HG02798 (cell line): ENCODE measurements at regions not wholly inside any gene's neighbourhood (a gene's known extent, or its start where the extent isn't known, plus 50 kb on each side); places are given as distances from the start of the nearest gene placed in this dataset.

Experiments
- ATAC-seq: cut with Tn5 transposase; IDR thresholded peaks from one replicate; pipeline ENCODE4 v1.9.1; 2021; ENCODE audit warnings: mild to moderate bottlenecking; ENCODE audit not compliant: unreplicated experiment, poor library complexity

DNA sequence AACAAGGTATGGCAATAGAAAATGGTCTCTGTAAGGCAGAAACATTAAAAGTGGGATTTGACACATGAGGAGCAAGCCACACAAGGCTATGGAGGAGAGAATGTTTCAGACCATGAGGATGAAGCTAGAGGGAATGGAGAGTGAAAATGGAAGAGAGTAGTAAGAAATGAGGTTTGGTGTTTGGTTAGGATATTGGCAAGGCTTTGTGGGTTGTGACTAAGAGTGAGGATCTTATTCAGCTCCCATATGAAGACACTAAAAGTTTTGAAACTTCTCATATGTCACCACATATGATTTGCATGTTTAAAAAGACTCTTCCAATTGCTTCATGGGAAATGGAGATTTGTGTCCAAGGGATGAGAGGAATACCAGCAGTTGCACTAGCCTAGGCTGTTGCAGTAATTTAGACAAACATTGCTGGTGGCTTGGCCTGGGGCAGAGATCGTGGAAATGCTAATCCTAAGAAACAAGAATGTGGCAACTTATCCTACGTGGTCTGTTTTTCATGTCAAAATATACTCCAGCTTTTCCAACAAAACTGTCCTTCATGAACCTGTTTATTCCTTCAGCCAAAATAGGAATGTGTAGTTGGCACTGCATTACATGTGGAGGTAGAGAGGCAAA, 749.0 kb downstream of the PDCD6IP start:
- ATAC-seq = no peak

DNA sequence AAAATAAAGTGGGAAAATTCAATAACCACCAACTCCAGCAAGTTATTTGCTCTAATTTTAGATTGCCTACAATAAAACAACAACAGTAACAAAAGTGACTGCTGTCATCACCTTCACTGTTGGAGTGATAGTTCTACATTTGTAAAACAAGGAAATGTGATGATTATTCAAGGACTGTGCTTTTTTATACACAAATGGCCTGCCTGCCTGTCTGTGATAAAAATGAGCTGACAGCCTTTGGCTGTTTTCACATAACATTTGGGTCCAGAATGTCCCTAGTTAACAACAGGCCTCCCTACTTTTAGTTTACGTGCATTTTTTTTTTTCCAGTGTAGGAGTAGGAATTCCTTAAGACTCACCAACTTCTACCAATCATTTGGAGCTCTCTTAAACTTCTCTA, 768.8 kb downstream of the PDCD6IP start:
- no peak for ATAC-seq

DNA sequence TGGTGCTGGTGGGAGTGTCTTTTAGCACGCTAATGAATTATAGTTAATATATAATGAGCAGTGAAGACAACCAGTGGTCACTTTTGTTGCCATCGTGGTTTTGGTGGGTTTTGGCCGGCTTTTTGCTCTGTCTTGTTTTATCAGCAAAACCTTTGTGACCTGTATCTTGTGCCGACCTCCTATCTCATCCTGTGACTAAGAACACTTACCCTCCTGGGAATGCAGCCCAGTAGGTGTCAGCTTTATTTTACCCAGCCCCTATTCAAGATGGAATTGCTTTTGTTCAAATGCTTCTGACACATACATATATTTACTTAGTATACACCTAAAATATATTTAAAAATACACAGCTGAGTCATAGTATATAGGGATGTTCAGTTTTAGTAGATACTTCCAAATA, 770.3 kb downstream of the PDCD6IP start:
- no peak for ATAC-seq

DNA sequence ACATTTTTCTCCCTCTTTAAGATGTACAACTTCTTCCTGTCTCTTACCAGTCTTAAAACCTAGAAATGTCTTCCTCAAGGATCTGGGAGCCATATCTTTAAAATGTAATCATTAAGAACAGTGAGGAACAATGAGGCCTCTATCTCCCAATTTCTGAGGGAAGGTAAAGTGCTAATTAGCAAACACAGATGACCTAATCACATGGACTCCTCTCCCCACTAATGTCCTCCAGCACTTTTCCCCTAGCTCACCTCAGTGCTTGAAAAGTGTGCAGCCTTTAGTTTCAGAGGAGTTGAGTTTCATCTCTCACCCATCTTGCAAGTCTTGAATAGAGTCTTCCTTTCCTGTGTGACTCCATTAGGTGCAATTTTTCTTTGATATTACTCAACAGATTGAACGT, 771.0 kb downstream of the PDCD6IP start:
- no peak for ATAC-seq

DNA sequence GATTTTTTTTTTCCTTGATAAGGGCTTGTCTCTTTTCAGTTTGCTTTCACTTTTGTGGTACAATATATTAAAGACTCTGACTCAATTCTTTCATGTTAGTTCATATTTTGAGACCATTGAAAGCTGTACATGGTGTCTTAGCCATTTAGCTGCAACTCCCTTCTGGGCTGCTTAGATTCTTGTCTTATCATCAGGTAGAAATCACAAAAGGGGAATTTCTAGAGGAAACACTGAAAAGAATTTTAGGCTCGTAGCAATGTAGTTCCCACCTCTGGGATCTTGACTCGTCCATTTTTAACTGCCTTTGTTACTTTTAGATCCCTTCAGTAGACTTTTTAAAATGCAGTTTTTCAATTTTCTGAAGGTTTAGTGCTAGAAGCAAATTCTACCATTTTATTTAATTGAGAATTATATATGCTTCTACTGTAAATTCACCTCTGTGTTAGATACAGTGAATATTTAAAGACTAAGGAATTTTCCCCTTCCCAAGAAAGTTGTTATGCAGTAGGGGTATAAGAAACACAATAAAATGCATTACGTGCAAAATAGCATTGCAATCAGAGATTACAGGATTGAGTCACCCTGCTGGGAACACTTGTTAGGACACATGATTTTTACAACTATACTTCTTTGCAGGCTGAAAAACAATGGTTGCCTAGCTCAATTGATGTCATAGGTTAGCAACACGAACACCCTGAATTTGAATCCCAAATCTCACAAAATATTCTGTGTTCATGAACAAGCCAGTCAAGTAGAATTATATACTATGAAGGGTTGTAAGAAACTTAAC, 772.7 kb downstream of the PDCD6IP start:
- ATAC-seq = no peak

DNA sequence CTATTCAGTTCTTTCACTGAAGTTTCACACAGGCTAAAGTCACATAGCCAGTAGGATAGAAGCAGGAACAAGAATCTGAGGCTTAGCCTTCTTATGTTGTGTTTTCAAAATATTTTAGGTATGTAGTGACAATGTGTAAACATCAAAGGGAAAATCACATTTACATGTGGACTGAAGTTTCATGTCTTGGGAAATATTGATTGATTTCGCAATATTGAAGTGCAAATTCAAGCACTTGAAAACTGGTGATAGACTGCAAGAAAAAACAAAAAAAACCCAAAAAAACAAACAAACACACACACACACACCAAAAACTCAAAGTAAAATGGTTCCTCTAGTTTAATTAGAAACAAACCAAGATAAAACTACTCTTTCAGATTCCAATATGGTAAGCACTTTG, 773.3 kb downstream of the PDCD6IP start:
- ATAC-seq = no peak

DNA sequence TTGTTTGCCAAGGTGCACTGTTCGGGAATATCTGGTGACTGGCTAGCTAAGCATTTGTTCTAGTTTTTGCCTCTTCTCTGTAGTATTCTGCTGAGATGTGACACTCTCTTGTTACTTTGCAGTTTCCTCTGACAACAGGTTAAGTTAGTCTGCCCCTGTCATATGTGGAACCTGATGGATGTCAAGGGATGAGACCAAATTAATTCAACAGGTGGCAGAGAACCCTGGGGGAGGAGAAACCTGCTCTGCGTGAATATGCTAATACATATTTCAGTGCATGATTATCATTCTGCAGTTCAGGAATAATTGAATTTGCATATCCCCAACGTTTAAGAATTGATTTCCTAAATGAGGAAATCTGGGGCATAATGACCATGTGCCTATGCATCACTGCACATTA, 777.3 kb downstream of the PDCD6IP start:
- ATAC-seq = no peak

DNA sequence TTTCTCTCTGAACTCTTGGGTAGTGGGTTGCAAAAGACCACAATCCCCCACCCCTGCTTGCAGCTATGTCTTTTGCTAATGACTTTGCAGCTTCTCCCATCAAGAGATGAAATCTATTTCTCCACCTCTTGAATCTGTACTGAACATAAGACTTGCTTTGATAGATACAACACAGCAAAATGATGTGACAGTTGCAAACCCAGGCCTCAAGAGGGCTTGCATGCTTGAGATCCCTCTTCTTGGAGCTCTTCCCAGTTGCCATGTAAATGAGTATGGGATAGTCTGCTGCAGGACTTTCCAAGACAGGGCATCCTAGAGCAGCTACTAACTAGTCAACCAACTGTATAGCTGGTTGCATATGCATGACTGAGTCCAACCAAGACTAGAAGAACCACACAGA, 783.6 kb downstream of the PDCD6IP start:
- ATAC-seq = no peak

DNA sequence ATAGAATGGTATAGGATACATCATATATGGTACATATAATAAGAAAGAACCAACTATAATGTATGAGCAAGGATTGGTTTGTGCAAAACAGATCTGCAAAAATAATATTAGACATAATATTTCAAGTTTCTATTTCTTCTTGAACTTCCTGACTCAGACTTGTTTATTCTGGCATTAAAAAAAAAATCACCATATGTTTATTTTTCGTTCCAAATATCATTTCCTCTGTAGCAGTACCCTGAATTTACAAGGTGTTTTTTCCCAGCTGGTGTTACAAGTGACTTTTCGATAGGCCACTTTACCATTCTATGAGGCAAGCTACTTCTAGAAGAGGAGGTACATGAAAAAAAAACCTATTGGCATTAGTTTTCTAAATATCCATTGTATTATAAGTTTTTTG, 785.0 kb downstream of the PDCD6IP start:
- ATAC-seq = no peak

DNA sequence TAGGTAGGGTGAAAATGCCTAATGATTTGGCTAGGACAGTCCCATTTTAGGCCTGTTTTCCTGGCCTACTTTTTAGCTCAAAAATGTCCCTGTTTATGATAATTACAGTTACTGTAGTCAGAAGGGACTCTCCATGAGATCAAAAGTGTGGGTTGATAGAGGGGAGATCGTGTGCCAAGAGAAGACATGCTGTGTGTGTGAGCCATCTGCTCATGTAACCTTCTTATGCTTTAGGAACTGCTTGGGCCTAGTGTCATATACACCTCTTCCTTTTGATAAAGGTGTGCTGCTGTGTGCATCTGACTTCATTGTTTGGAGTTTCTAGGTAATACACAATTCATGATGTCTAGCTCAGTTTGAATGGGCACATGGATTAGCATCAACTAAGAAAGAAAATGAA, 786.5 kb downstream of the PDCD6IP start:
- no peak for ATAC-seq

DNA sequence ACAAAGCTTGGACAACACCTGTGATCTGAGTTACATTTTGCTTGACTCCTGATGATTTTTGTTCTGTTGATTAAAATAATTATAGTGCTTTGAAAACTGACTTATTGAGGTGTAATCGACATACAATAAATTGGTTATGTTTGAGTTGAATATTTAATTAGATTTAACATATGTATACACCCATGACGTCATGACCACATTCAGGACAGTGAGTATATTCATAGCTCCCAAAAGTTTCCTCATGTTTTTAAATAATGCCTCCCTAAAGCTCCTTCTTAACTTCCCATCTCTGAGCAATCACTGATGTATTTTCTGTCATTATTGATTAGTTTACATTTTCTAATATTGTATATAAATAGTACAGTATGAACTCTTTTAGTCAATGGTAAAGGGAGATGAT, 801.2 kb downstream of the PDCD6IP start:
- ATAC-seq = no peak

DNA sequence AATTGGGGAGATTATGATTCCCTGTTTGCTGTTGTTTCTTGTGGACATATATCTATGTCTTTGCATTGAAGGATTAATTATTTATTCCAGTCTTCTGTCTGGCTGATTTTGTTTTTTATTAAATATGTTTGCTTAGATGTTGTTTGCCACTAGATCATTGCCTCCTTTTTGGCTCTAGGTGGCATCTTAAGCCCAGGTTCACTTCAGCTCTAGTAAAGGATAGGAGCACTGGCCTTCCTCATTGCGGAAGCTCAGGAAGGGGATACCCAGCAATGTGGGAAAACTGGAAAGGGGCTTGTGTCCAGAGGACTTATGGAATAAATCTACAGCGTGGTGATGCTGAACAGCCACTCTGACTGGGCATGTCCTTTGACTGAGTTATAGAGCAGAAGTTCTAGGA, 821.6 kb downstream of the PDCD6IP start:
- ATAC-seq = no peak

DNA sequence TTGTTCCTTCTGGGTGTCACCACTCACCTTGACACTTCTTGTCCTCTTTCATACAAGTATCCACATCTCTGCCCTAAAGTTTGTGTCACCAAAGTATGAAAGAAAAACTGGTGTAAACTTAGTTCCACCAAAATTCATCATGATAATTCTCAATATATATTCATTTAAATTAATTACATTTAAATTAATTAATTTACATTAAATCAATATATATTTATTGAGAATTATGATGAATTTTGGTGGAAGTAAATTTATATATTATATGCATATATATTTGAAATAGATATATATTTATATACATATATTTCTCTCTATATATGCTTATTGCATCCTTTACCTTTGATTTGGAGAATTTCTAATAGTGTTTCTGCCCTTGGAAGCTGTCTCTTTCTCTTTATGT, 828.3 kb downstream of the PDCD6IP start:
- ATAC-seq = no peak

DNA sequence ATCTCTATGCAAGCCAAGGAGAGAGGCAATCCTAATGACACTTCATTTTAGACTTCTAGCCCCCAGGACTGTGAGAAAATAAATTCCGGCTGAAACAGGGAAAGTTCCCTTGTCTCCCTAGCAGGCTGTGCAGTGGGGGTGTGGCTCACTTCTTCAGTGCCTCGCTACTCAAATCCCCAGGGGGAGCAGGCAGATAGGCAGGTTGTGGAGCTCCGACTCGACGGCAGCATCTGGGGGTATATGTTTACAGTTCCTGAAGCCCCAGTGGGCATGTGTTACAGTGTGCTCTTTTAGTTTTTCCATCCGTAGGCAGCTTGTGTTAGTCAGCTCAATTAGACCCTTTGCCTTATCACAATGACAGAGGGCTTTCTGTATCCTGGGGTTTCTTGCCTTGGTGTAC, 836.5 kb downstream of the PDCD6IP start:
- no peak for ATAC-seq

DNA sequence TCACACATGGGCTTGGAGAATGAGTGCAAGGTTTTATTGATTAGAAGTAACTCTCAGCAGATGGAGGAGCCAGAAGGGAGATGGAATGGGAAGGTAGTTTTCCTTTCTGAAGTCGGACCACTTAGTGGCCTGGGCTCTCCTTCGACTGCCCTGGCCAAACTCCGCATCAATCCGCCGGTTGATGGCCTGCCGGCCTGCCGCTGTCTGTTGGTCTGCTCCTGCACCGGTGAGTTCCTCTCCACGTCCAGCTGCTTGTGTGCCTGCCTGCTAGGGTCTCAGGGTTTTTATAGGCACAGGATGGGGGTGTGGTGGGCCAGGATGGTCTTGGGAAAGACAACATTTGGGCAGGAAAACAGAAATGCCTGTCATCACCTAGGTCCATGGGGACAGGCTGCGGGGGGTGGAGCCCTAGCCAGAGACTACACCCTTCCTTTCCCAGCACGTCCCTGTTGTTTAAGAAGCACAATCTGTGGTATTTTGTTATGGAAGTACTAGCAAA, 837.0 kb downstream of the PDCD6IP start:
- ATAC-seq = no peak

DNA sequence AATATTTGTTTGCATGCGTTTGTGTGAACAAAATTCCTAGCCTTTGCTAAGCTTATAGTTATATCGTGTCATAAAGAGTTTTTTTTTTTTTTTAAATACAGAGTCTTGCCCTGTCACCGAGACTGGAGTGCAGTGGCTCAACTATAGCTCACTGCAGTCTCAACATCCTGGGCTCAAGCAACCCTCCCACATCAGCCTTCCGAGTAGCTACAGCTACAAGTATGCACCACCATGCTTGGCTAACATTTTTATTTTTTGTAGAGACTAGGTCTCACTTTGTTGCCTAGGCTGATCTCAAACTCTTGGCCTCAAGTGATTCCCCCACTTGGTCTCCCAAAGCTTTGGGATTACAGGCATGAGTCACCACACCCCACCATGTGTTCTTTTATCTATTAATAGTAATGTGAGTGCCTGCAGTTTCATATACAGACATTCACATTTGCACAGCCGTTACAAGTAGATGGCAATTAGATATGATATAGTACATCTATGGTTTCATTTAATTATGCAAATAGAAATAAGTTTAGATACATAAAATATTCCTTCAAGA, 848.6 kb downstream of the PDCD6IP start:
- no peak for ATAC-seq

DNA sequence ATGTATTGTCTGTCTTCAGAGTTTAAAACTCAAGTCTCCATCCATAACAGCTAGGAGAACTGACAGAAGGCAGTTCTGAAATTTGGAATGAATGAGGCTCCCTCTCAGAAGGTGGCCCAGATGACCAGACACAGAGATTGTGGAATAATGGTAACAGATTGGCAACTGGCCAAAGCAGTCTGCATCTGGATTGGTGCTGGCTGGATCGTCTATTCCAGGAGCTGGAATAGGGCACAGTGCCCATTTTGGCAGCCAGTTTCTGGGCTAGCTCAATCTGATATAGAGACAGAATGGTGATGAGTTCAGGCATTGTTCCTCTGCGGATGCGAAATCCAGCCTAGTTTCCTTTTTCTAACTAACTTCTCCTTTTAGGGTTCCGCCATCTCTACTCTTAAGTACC, 851.7 kb downstream of the PDCD6IP start:
- no peak for ATAC-seq

DNA sequence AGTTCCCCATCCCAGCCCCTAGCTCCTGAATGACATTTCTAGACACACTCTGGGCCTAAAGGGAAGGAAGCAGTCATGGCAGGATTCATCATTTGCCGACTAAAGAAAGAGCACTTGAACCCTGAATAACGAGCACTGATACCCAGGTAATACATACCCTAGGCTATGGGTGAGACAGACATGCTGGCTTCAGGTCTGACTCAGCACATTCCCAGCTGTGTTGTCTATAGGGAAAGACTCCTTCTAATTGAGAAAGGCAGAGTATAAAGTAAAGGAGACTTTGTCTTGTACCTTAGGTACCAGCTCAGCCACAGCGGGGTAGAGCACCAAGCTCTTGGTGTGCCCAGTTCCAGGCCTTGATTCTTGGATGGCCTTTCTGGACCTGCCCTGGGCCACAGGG, 870.5 kb downstream of the PDCD6IP start:
- no peak for ATAC-seq

DNA sequence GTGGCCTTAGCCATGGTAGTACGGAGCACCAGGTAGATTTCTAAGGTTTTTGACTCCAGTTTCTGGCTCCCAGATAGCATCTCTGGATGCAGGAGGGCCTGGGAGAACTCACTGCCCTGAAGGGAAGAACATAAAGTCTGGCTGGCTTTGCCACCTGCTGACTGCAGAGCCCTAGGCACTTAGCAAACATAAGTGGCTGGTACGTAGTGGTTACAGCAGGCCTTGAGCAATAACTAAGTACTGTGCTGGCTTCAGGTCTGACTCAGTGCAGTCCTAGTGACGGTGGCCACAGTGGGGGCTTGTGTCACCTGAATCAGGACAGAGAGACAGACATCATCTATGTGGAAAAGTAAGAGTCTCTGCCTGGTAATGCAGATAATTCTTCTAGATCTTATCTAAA, 871.1 kb downstream of the PDCD6IP start:
- ATAC-seq = no peak

DNA sequence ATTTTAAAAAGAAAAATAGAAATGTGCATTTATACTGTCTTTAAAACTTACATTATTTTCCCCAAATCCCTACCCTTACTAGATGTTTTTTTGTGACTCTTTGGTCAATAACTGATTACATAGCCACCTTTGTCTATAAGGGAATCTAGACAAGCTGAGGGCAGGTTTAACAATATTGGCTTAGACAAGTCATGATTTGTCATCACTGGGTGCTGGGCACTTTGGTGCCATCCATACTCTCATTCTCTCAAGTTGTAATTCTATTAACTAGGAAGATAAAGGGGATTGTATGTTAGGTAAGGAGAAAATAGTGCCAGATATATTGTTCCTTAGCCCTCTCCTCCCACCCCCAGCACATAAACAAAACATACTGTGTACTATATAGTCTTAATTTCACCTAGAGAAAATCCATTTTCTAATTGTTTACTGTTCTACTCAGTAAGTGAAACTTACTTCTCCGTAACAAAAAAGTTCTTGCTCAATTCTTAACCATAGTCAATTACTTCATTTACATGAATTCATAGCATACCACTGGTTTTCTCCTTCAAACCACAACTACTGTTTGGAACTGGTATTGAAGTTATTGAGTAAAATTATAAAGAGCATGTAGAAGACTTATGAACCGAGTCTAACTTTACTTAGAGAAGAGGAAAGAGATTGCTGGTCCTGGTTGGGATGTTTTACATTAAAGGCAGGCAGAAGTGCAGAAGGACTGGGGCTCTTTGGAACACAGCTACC, 877.1 kb downstream of the PDCD6IP start:
- ATAC-seq = no peak

DNA sequence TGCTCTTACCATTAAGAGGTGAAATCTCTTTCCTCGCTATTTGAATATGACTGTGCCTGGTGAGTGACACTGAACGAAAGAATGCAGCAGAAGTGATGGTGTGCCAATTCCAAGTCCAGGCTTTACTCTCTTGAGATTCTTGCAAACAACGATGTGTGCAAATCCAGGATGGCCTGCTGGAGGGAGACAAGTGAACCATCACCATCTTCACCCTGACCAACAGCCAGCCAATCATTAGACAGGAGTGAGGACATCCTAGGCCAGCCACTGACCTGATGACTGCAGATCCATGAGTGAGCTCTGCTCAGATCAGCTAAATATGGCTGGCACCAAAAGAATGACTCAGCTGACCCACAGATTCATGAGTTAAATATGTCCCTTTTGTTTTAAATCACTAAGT, 878.0 kb downstream of the PDCD6IP start:
- ATAC-seq = no peak
